GM12892 (cell line): ENCODE measurements at regions not wholly inside any gene's neighbourhood (a gene's known extent, or its start where the extent isn't known, plus 50 kb on each side); places are given as distances from the start of the nearest gene placed in this dataset.

ENCODE experiments used
- POLR2A ChIP-seq: IDR thresholded peaks from 2 replicates; pipeline ENCODE4 v1.6.1; 2011; ENCODE audit warnings: low read depth, low read length, control low read depth
- POLR2AphosphoS5 ChIP-seq: IDR thresholded peaks from 2 replicates; pipeline ENCODE4 v1.6.1; 2011; ENCODE audit warnings: low read depth, low read length, control low read depth
- TAF1 ChIP-seq: IDR thresholded peaks from 2 replicates; pipeline ENCODE4 v1.6.1; 2011; ENCODE audit warnings: low read depth, mild to moderate bottlenecking, control low read depth, low read length, borderline replicate concordance

- TF ChIP-seq POLR2A, result no peak
- no peak for TF ChIP-seq POLR2AphosphoS5
- no peak for TF ChIP-seq TAF1
Measured at GRCh38 chr12:124230789-124231188, 64.1 kb upstream of the RFLNA start.
